HG03045 (cell line): ENCODE measurements at regions not wholly inside any gene's neighbourhood (a gene's known extent, or its start where the extent isn't known, plus 50 kb on each side); places are given as distances from the start of the nearest gene placed in this dataset.

Experiments used
- ATAC-seq: cut with Tn5 transposase; IDR thresholded peaks from one replicate; pipeline ENCODE4 v1.9.1; 2021; ENCODE audit warnings: mild to moderate bottlenecking, moderate library complexity; ENCODE audit not compliant: unreplicated experiment

- ATAC-seq: no peak
Measured at GRCh38 chr18:55121397-55122170, 162.3 kb upstream of the CCDC68 start.

DNA sequence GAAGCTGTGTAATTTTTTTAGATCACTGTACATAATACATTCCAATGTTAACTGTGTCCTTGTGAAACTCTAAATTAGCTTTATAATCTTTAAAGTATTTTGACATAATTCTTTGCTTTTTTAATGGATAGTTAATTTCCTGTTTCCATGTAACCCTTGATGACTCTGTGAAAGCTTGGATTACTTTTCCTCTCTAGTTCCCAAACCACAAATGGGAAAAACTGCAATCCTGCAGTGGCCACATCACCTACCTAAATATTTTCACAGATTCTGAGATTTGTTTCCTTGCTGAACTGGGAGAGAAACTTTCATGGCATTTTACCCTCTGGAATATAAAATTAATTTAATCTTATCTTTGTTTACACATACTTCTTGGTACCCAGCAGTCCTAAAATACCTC is 161.6 kb upstream of the CCDC68 start:
- ATAC-seq: no peak

GRCh38 chr18:55119434-55119833 is 160.2 kb upstream of the CCDC68 start:
- ATAC-seq: no peak

GRCh38 chr18:55119016-55119415 is 159.8 kb upstream of the CCDC68 start:
- ATAC-seq: no peak

- ATAC-seq: no peak
Measured at GRCh38 chr18:55116863-55117262, 157.6 kb upstream of the CCDC68 start.

- no peak for ATAC-seq
Measured at GRCh38 chr18:55115606-55116005, 156.3 kb upstream of the CCDC68 start.

DNA sequence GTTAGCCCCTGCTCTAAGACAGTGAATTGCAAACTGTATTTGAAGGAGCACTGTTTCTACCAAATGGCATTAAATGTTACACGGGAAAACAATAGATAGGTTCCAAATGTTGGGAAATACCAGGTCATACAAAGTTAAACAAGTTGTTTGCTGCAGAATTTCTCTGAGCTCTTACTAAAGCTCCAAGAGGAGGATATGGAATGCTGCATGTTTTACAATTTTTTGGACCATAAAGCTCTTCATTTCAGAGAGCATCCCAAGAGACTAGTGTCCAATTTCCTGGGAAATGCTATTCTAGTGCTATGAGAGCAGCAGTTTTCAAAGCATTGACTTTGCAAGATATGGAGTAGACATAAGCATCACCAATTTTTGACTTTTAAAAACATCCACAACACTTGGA is 155.6 kb upstream of the CCDC68 start:
- ATAC-seq: no peak

DNA sequence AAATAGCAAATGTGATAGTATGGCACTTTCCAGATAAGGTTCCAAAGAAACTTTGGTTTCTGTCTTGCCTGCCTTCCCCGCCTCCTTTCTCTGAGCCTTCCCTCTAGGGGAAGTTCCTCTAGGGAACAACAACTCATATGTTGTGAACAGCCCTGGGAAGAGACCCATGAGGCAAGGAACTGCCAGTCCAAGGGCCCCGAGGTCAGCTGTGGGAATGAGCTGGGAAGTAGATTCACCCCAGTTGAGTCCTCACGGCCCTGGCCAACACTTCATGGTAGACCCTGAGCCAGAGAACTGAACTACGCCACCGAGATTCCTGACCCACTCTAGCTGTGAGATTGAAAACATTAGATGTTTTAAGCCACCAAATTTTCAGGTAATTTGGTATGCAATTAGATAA is 154.5 kb upstream of the CCDC68 start:
- no peak for ATAC-seq

- no peak for ATAC-seq
Measured at GRCh38 chr18:55111271-55111670, 152.0 kb upstream of the CCDC68 start.

DNA sequence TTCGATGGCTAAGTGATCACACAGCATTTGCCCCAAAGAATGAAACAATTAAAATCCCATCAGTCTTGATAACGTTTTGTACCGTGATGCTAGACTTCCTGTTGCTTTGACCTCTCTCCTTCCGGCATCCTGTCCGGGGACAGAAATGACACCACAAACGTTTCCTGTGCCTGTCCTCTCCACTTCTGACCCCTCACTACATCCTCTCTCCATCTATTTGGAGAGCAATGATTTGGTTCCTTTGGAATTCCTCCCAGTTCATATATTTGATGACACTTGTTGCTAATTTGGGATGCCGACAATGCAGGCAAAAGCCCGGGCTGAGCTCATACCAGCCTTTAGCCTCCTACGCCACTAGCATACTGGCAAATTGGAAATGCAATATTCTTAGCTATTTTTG is 151.2 kb upstream of the CCDC68 start:
- ATAC-seq: no peak

GRCh38 chr18:55109818-55110414 is 150.7 kb upstream of the CCDC68 start:
- ATAC-seq: no peak

DNA sequence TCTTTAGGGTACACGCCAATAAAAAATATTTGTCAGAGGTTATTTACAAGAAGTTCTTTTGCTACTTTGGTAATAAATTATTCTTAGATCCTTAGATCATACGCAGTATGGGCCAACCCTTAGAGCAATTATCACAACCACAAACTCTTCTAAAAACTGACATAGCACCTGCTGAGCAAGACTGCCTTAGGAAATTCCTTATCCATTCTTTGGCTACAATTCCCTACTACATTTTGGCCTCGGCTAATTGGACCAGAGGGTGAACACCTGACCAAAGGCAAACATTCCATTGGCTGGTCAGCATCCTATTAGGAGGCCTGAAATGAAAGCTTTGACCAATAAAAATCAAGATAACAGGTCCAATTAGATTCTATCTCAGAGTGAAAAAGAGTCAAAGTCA is 147.6 kb upstream of the CCDC68 start:
- no peak for ATAC-seq

GRCh38 chr18:55106466-55106865 is 147.2 kb upstream of the CCDC68 start:
- no peak for ATAC-seq

DNA sequence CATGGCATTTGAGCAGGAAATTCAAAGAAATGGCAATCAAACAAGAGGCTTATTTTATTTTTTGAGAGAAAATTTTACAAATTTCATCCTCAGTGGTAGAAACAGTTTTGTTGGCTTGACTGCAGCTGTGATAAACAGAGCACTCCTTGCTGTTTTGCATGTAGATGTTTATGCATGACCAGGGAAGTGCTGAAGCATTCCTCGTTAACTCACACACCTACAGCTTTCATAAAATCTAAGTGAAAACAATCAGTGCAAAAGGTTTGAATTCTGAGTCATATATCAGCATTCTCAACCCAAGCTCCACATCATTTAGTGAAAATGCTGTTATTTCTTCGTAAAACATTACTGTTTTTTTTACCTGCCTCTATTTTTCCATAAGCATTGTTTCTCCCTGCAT is 146.6 kb upstream of the CCDC68 start:
- no peak for ATAC-seq

DNA sequence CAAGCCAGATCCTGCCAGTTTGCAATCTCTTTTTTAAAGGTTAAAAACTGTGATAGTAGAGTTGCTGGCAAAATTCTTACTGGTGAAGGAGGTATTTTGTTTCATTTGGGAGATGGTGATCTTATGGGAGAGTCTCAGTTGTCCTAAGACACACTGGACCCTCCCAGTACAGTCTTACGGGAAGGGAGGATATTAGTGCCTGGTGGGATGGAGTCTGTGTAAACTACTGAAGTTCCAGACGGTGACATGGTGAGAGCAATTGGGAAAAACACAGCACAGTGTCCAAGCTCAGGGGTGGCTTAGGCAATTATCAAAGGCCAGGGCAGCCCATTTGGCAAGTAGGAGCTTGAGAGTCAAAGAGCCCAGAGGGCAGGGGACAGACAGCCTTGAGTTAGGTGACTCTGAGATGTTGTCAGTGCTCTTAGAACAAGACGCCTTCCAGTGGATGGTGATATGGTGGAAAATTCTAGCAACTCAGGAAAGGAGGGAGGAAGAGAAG is 143.7 kb upstream of the CCDC68 start:
- ATAC-seq: no peak

DNA sequence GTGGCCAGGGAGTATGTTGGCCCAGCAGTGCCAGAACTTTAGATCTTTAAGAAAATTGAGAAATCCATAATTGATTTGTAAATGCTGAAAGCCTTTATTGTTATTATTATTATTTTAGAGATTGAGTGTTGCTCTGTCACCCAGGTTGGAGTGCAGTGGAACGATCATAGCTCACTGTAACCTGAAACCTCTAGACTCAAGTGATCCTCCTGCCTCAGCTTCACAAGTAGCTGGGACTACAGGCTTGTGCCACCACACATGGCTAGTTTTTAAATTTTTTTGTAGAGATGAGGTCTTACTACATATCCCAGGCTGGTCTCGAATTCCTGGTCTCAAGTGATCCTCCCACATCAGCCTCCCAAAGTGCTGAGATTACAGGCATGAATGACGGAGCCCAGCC is 143.2 kb upstream of the CCDC68 start:
- ATAC-seq: no peak

DNA sequence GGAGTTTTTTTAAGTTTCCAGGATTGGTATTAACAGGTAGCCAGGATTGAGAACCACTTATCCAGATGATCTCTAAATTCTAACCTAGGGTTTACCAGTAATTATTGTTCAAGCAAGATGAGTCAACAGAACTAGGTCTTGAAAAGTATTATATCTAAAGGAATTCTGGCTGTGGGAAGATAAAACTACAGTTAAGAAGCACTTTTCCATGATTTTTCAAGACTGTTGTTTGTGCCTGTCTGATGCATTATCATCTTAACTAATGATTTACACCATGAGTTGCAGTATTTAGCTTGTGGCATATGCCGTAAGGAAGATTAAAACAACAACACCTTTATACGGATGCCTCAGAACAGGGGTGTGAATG is 142.2 kb upstream of the CCDC68 start:
- ATAC-seq: no peak

- no peak for ATAC-seq
Measured at GRCh38 chr18:55100817-55101457, 141.7 kb upstream of the CCDC68 start.

GRCh38 chr18:55097456-55098170 is 138.4 kb upstream of the CCDC68 start:
- ATAC-seq: no peak

- no peak for ATAC-seq
Measured at GRCh38 chr18:55096263-55096951, 137.1 kb upstream of the CCDC68 start.

DNA sequence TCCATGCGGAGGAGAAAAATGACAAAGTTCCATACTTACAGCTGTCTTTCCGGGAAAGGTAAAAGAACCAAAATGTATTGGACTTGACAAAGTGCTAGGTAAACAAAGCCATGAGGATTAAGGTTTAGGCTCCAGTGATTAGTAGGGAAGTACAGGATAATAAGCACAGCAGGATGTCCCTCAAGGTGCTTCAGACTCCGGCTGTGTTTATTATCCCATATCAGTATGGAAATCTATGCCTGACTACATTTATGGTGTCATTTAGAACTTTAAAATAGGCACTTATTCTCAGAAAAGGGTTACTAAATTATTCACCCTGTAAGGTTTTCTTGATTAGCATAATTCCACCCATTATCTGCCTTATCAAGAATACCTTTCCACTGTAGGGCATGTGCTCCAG is 136.3 kb upstream of the CCDC68 start:
- ATAC-seq: no peak
